Peyer's patch (tissue), 4 donors: ENCODE measurements at regions not wholly inside any gene's neighbourhood (a gene's known extent, or its start where the extent isn't known, plus 50 kb on each side); places are given as distances from the start of the nearest gene placed in this dataset.

Experiments used
- POLR2A ChIP-seq, 2 donors: fragments of 450-650 bp; IDR thresholded peaks; one replicate each; pipeline ENCODE4 v1.5.1; 2017; ENCODE audit warnings: antibody characterized with exemption in 2 of 2, mild to moderate bottlenecking in 2 of 2, moderate library complexity in 2 of 2
- TF ChIP-seq, protein P1 (sequence below), 6 experiments: fragments of 450-650 bp in 4 of 6; fragments of 200-600 bp in 2 of 6; sonication (generic) in 1 of 6; IDR thresholded peaks; one replicate each; pipeline ENCODE4 v1.5.1; 2017 to 2019; ENCODE audit warnings: antibody characterized with exemption in 6 of 6, mild to moderate bottlenecking in 3 of 6, moderate library complexity in 1 of 6

DNA sequence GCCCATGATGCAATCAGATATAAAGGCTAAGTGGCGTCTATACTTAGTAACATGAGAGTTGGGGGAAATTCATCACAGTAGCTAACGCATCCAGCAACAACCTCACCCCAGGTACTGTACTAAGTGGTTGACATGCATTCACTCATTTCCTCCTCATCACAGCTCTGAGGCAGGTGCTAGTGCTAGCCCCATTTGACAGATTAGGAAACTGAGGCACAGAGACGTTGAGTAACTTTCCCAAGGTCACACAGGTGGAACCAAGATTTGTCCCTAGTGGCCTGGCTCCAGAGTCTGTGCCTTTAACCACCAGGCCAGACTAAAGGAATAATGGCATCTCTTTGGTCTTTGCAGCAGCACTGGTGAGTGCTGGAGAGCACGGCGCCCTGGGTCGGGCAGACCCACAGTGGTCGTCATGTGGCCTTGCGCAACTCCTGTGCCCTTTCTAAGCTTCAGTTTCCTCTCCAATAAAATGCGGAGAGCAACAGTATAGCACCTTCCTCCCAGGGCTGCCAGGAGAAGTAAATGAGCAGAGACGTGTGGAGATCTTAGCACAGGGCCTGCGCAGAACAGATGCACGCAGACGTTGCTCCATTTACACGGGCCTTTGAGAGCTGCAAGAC is 186.4 kb downstream of the BCOR start:
- TF ChIP-seq, protein P1, sequence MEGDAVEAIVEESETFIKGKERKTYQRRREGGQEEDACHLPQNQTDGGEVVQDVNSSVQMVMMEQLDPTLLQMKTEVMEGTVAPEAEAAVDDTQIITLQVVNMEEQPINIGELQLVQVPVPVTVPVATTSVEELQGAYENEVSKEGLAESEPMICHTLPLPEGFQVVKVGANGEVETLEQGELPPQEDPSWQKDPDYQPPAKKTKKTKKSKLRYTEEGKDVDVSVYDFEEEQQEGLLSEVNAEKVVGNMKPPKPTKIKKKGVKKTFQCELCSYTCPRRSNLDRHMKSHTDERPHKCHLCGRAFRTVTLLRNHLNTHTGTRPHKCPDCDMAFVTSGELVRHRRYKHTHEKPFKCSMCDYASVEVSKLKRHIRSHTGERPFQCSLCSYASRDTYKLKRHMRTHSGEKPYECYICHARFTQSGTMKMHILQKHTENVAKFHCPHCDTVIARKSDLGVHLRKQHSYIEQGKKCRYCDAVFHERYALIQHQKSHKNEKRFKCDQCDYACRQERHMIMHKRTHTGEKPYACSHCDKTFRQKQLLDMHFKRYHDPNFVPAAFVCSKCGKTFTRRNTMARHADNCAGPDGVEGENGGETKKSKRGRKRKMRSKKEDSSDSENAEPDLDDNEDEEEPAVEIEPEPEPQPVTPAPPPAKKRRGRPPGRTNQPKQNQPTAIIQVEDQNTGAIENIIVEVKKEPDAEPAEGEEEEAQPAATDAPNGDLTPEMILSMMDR (IDR thresholded peaks at IDR 0.05): no peak
- no peak for TF ChIP-seq POLR2A (IDR thresholded peaks at IDR 0.05)
